ENCODE measurements at regions not wholly inside any gene's neighbourhood (a gene's known extent, or its start where the extent isn't known, plus 50 kb on each side); places are given as distances from the start of the nearest gene placed in this dataset.

DNA sequence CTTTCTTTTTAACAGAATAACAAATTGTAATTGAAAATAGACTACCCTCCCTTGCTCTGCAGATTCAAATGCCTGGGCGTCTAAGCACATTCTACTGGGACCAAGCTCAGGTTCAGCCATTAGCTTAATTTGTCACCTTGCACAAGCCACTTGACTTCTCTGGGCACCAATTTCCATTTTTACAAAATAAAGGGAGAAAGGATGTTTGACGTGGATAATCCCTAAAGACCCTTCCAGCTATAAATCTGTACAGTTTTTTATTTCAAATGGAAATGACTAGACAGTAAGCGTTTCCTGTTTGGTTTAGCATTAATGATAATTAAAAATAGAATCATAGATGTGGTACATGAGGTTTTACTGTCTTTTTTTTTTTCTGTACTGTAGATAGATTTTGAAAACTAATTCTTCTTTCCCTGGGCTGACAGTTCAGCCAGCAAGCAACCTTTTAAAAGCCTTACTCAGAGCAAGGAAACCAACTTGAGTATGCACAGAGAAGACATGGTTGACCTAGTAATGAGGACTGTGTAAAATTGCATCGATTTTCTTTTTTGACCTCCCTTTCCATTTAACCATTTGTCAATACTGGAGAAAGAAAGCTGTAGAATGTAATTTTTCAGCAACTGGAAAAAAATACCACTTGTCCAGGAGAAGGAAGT lies 1329.5 kb upstream of the CDH8 start:
- H3K36me3 Mint-ChIP-seq: no peaks in the 10 kb centered on the region
- no peaks in the 10 kb centered on the region for H3K27me3 Mint-ChIP-seq
- H3K9me3 Mint-ChIP-seq (ENCODE audit: low read depth): peaks cover 11% of the 10 kb centered on the region
- no peaks in the 10 kb centered on the region for H3K4me1 Mint-ChIP-seq
- DNase-seq (no peak), ATAC-seq (no peak)
- CTCF ChIA-PET: no interaction called here
- no peak overlapping the region for H3K4me3 Mint-ChIP-seq
- no peak overlapping the region for H3K27ac Mint-ChIP-seq

DNA sequence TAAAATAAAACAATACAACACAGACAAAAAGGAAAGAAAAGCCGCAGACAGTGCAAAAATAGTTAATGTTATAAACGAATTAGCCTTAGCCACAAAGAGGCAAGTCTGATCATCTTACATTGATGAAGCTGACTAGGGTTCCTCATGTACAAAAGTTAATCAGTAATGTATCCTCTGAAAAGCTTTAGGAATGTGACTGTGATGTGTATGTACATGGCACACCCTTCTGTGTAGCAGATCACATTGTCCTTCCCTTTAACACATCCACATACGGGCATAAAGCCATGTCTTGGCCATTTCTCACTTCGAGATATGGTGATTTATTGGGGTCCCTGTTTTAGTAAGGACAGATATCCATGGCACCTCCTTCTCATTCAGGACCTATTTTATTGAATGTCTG lies 1327.5 kb upstream of the CDH8 start:
- Mint-ChIP-seq H3K27ac (no peak overlapping the region), H3K4me3 (no peak overlapping the region), H3K9me3 (ENCODE audit: low read depth) (peaks cover 6% of the 10 kb centered on the region), H3K36me3 (no peaks in the 10 kb centered on the region), H3K27me3 (no peaks in the 10 kb centered on the region), H3K4me1 (no peaks in the 10 kb centered on the region)
- no peak for ATAC-seq
- no peak for DNase-seq
- CTCF ChIA-PET: no interaction called here

DNA sequence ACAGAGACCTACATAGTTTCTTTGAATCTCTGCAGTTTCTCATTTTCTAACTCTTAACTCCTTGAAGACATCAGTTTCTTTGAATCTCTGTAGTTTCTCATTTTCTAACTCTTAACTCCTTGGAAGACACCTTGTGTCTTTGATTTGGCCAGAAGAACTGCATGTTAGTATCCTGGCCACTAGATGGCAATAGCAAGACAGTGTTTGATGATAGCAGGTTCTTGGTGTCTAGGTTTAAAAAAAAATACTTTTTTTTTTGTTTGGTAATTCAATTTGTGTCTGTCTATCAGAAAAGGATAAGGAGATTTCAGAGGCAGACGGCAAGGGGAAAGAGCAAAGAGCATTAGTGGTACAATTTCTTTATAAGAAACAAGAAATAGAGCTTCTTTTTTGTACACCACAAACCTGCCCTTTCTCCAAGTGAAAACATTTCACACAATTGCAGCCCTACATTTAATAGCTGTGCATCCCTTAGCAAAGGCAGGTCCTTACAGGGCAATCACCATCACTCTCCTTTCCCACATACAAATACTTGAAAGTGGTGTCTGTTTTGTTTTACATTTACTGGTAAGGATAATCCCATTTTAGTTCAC lies 1324.9 kb upstream of the CDH8 start:
- no peaks in the 10 kb centered on the region for H3K36me3 Mint-ChIP-seq
- no peak overlapping the region for H3K4me3 Mint-ChIP-seq
- H3K27ac Mint-ChIP-seq: no peak overlapping the region
- CTCF ChIA-PET: no interaction called here
- no peaks in the 10 kb centered on the region for H3K4me1 Mint-ChIP-seq
- H3K9me3 Mint-ChIP-seq (ENCODE audit: low read depth): no peaks in the 10 kb centered on the region
- ATAC-seq (no peak), DNase-seq (no peak)
- H3K27me3 Mint-ChIP-seq: no peaks in the 10 kb centered on the region

DNA sequence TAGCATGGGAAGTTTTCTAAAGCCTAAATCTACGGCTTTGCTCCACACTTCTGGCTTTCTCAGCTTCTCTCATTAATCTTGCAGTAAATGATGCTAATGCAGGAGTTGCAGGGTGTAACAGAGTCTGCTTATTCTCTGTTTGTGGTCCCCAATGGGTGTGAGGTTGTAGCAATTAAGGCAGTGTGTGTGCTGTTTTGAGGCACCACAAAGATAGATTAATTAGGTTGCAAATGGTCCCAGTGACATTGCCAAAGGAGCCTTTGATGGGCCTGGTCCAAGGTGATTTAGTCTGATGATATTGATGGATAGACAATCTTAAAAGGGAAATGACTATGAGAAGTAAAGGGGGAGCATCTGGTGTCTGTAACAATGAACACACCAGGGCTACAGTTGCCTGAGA lies 1313.7 kb upstream of the CDH8 start:
- ATAC-seq (no peak), DNase-seq (no peak)
- Mint-ChIP-seq H3K4me1 (no peaks in the 10 kb centered on the region), H3K9me3 (ENCODE audit: low read depth) (peaks cover 13% of the 10 kb centered on the region), H3K36me3 (no peaks in the 10 kb centered on the region), H3K27me3 (no peaks in the 10 kb centered on the region), H3K4me3 (no peak overlapping the region), H3K27ac (no peak overlapping the region)
- CTCF ChIA-PET: no interaction called here

DNA sequence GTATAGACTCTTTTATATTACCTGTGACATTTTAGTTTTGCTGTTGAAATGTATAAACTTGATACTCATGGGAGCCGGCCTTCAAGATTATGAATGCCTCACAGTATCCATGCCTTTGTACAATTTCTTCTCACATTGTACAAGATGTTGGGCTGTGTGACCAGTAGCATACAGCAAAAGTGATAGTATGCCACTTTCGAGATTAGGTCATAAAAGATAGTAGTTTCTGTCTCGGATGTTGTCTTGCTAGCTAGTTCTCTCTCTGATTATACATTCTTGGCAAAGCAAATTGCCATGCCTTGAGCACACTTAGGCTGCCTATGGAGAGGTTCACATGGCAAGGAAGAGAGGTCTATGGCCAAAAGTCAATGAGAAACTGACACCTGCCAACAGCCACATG lies 1309.8 kb upstream of the CDH8 start:
- no peak for DNase-seq
- H3K36me3 Mint-ChIP-seq: no peaks in the 10 kb centered on the region
- no peaks in the 10 kb centered on the region for H3K4me1 Mint-ChIP-seq
- peaks cover 17% of the 10 kb centered on the region for H3K9me3 Mint-ChIP-seq (ENCODE audit: low read depth)
- no peak overlapping the region for H3K27ac Mint-ChIP-seq
- ATAC-seq: no peak
- H3K4me3 Mint-ChIP-seq: no peak overlapping the region
- H3K27me3 Mint-ChIP-seq: no peaks in the 10 kb centered on the region
- CTCF ChIA-PET: no interaction called here

DNA sequence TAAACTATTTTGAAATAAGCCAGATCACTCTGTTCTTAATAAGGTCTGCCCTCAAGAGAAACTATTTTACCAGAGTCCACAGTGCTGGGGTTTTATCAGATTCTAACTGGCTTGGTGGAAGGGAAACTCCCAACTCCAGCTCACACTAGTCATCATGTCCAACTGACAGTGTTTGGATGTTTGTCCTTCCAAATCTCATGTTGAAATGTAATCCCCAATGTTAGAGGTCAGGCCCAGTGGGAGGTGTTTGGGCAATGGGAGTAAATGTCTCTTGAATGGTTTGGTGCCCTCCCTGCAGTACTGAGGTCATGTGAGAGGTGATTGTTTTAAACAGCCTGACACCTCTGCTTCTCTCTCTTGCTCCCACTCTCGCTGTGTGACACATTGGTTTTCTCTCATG lies 1301.0 kb upstream of the CDH8 start:
- no peak for ATAC-seq
- CTCF ChIA-PET: no interaction called here
- Mint-ChIP-seq H3K9me3 (ENCODE audit: low read depth) (peaks cover 20% of the 10 kb centered on the region), H3K4me1 (no peaks in the 10 kb centered on the region), H3K4me3 (no peak overlapping the region), H3K36me3 (no peaks in the 10 kb centered on the region), H3K27me3 (no peaks in the 10 kb centered on the region), H3K27ac (no peak overlapping the region)
- no peak for DNase-seq

DNA sequence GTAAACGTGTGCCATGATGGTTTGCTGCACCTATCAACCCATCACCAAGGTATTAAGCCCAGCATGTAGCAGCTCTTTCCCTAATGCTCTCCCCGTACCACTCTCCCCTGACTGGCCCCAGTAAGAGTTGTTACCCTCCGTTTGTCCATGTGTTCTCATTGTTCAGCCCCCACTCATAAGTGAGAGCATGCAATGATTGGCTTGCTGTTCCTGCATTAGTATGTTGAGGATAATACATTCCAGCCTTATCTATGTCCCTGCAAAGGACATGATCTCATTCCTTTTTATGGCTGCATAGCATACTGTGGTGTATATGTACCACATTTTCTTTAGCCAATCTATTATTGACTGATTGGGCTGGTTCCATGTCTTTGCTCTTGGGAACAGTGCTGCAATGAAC lies 1294.9 kb upstream of the CDH8 start:
- CTCF ChIA-PET: no interaction called here
- Mint-ChIP-seq H3K4me1 (no peaks in the 10 kb centered on the region), H3K4me3 (no peak overlapping the region), H3K27ac (no peak overlapping the region), H3K9me3 (ENCODE audit: low read depth) (peaks cover 18% of the 10 kb centered on the region), H3K36me3 (no peaks in the 10 kb centered on the region), H3K27me3 (no peaks in the 10 kb centered on the region)
- DNase-seq (no peak), ATAC-seq (no peak)

DNA sequence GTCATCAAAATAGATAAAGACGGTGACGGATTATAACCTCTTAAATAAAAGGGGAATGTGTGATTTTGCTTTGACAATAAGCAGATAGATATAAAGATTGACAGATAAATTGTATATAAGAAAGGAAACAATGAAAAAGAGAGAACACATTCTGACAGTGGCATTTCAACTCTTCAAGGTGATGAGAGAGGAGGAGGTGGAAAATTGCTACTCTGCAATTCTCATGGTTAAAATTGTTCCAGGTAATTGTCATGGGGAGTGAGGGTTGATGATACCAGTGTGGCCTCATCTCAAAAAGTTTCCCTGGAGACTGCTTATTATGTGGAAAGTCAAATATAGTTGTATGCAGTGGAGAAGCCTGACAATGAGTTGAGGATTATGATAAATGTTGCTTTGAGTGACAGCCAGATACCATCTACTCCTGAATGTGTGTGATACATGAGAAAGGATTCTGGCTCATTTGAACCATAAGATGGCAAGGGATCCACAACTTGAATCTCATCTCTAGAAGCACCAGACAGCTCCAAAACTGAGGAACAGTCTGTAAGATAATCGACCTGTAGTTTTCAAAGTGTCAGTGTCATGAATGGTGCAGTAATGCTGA lies 1290.6 kb upstream of the CDH8 start:
- no peak for ATAC-seq
- H3K27me3 Mint-ChIP-seq: no peaks in the 10 kb centered on the region

DNA sequence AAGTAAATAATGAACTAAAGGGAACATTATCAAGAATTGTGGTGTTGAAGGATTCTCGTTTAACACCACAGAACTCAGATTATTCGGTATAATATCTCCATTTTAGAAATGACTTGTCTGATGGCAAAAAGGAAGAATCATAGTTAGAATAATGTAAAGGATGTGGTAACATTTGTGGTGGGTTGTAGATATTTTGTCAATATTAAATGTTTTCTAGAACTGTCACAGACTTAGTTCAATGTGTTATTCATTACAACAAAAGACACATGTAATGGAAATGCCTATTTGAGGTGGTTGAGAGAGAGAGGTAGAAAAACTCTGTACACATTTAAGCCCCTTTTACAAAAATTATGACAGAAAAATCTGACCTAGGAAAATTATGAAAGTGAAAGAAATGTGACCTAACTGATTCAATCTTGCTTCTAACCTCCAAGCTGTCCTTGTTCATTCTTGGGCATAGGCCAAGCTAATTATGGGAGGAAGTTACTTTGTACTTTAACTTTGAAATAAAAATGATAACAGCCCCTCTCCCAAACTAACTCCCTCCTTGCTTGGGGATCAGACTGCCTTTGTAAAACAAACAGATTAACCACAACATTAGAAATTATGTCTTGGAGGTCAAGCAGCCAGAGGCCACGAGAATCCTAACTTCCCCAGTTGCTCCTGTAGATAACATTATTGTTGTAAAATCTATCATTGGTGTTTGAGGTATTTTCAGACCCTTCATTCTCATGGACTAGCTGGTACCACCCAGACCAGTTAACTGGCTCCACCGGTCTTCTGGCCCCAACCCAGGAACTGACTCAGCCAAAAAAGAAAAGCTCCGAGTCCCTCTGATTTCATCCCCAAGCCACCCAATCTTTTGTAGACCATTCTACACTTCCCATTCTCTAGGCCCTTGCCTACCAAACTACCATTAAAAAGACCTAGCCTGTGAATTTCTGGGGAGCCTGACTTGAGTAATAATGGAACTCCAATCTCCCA lies 1287.8 kb upstream of the CDH8 start:
- no peak for DNase-seq
- Mint-ChIP-seq H3K4me3 (no peak overlapping the region), H3K36me3 (no peaks in the 10 kb centered on the region), H3K27me3 (no peaks in the 10 kb centered on the region), H3K27ac (no peak overlapping the region), H3K9me3 (ENCODE audit: low read depth) (peaks cover 10% of the 10 kb centered on the region), H3K4me1 (no peaks in the 10 kb centered on the region)
- ATAC-seq: no peak
- CTCF ChIA-PET: no interaction called here

More for the DNA sequence above, 1290.6 kb upstream of the CDH8 start:
- Mint-ChIP-seq H3K36me3 (no peaks in the 10 kb centered on the region), H3K27ac (no peak overlapping the region), H3K4me1 (no peaks in the 10 kb centered on the region), H3K9me3 (ENCODE audit: low read depth) (peaks cover 8% of the 10 kb centered on the region), H3K4me3 (no peak overlapping the region)
- CTCF ChIA-PET: no interaction called here
- DNase-seq: no peak

DNA sequence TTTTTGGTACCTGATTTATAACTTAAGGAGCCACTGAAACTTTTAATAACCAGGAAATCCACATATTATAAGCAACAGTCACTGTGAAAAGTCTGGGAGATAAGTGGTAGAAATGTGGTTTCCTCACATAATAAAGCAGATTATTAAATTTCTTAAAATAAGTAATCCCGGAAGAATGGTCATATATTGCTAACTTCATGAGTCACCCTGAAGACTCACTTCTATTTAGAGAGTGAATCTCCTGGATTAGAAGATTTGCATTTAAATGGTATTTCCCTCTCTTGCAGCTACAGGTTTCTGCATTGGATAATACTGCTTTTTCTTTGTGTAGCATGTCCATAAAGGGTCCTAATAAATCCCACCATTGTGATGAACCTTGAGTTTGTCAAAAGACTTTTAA lies 1286.8 kb upstream of the CDH8 start:
- Mint-ChIP-seq H3K4me3 (no peak overlapping the region), H3K27ac (no peak overlapping the region), H3K4me1 (no peaks in the 10 kb centered on the region), H3K9me3 (ENCODE audit: low read depth) (peaks cover 8% of the 10 kb centered on the region), H3K36me3 (no peaks in the 10 kb centered on the region), H3K27me3 (no peaks in the 10 kb centered on the region)
- DNase-seq (no peak), ATAC-seq (no peak)
- CTCF ChIA-PET: no interaction called here

DNA sequence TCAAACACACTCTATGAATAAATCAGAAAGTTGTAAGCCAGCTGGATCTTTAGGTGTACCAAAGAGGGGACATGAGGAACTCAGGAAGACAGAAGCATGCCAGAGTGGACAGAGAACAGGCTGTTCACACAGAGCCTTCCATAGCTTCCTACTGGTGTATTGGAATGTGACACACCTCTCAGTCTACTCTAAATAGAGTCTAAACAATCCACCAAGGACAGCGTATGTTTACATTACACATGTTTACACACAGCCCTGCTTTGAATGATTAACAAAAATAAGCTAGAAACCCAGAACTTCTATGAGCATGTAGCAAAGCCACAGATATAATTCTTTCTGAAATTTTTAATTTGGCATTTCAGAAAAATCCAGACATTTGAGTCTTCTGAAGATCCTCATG lies 1279.0 kb upstream of the CDH8 start:
- CTCF ChIA-PET: no interaction called here
- no peak overlapping the region for H3K27ac Mint-ChIP-seq
- no peak for ATAC-seq

DNA sequence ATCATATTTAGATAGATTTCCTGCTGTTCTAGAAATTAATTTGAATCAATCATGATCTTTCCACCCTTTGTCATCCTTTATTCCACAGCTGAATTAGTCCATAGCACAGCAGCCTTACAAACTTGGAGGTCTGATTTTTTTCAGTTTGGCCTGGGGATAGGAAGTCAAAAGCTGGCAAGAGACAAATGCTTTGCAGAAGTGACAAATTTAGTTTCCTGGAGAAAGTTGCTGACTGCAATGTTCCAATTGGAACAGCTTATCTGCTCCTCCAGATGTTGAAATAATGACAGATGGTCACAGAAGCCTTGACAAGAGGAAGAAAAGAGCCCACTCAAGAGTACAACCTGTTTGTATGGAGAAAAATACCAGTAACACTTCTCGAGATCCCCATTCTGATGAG lies 1276.1 kb upstream of the CDH8 start:
- ATAC-seq (no peak), DNase-seq (no peak)
- CTCF ChIA-PET: no interaction called here
- H3K27me3 Mint-ChIP-seq: no peaks in the 10 kb centered on the region
- H3K27ac Mint-ChIP-seq: no peak overlapping the region
- no peak overlapping the region for H3K4me3 Mint-ChIP-seq
- H3K9me3 Mint-ChIP-seq (ENCODE audit: low read depth): peaks cover 20% of the 10 kb centered on the region
- no peaks in the 10 kb centered on the region for H3K4me1 Mint-ChIP-seq
- H3K36me3 Mint-ChIP-seq: no peaks in the 10 kb centered on the region

More for the DNA sequence above, 1279.0 kb upstream of the CDH8 start:
- no peaks in the 10 kb centered on the region for H3K36me3 Mint-ChIP-seq
- H3K4me1 Mint-ChIP-seq: no peaks in the 10 kb centered on the region
- no peak overlapping the region for H3K4me3 Mint-ChIP-seq
- H3K27me3 Mint-ChIP-seq: no peaks in the 10 kb centered on the region
- DNase-seq: no peak
- H3K9me3 Mint-ChIP-seq (ENCODE audit: low read depth): peaks cover 20% of the 10 kb centered on the region

DNA sequence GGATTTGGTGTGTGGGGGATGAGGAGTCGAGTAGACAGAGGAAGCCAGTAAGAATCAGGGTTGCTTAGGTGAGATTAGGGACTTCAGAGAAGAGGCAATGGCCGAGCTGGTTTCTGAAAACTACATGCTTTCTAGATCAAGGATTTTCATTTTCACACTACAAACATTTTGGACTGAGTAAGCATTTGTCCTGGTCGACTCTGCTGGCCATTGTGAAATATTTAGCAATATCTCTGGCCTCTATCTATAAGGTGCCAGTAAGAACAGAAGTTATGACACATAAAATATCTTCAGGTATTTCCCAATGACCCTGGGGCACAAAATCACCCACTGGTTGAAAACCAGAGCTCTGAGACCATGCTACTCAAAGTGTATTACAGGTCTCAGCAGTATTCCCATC lies 1275.1 kb upstream of the CDH8 start:
- no peaks in the 10 kb centered on the region for H3K27me3 Mint-ChIP-seq
- no peaks in the 10 kb centered on the region for H3K4me1 Mint-ChIP-seq
- H3K36me3 Mint-ChIP-seq: no peaks in the 10 kb centered on the region
- H3K27ac Mint-ChIP-seq: no peak overlapping the region
- ATAC-seq (no peak), DNase-seq (no peak)
- H3K9me3 Mint-ChIP-seq (ENCODE audit: low read depth): peaks cover 17% of the 10 kb centered on the region
- no peak overlapping the region for H3K4me3 Mint-ChIP-seq
- CTCF ChIA-PET: no interaction called here

DNA sequence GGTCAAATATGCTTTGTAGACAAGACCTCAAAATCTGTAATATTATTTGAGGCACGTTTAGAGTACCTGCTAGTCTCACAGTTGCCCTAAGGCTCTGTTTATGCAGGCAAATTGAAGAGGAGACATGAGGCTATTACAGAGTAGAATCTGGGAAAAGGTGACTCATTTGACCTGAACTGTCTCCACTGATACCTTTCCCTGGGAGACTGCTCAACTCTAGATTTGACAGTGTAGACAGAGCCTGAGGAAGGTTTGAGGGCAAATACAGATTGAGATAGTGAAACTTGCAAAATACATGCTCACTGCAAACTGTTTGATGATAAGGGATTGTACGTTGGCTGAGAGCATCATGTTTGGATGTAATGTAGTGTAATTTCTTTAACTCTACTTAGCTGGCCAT lies 1266.6 kb upstream of the CDH8 start:
- H3K36me3 Mint-ChIP-seq: peaks cover 1% of the 10 kb centered on the region
- DNase-seq (no peak), ATAC-seq (no peak)
- CTCF ChIA-PET: no interaction called here
- H3K4me3 Mint-ChIP-seq: no peak overlapping the region
- H3K4me1 Mint-ChIP-seq: no peaks in the 10 kb centered on the region
- H3K9me3 Mint-ChIP-seq (ENCODE audit: low read depth): peaks cover 18% of the 10 kb centered on the region
- no peaks in the 10 kb centered on the region for H3K27me3 Mint-ChIP-seq
- no peak overlapping the region for H3K27ac Mint-ChIP-seq
